Spleen (tissue), 11 donors: ENCODE measurements at regions not wholly inside any gene's neighbourhood (a gene's known extent, or its start where the extent isn't known, plus 50 kb on each side); places are given as distances from the start of the nearest gene placed in this dataset.
A peak's percentile ranks its signal among the peaks of the same experiment; 100 is the strongest.

Experiments
- DNase-seq: peaks from one replicate; pipeline ENCODE4 v3.0.0-alpha.2; 2020
- H3K27ac ChIP-seq, 8 donors: fragments of 200-600 bp; sonication (generic) in 7 of 8; 1 replicate in 4 of 8; 2 replicates in 4 of 8; pipeline versions ENCODE4 v1.5.0 to v1.8.0; 2016 to 2021; ENCODE audit warnings: inconsistent platforms in 4 of 8, mild to moderate bottlenecking in 4 of 8, moderate library complexity in 1 of 8
- H3K27me3 ChIP-seq, 7 donors: fragments of 200-600 bp; sonication (generic) in 6 of 7; replicated peaks in 1 of 7; 1 replicate in 4 of 7; 2 replicates in 3 of 7; pipeline versions ENCODE4 v1.5.0 to v1.8.0; 2016 to 2021; ENCODE audit warnings: inconsistent platforms in 3 of 7, mild to moderate bottlenecking in 1 of 7
- H3K36me3 ChIP-seq, 6 donors: fragments of 200-600 bp; sonication (generic) in 5 of 6; 1 replicate in 4 of 6; 2 replicates in 2 of 6; pipeline versions ENCODE4 v1.5.0 to v1.8.0; 2016 to 2021; ENCODE audit warnings: inconsistent platforms in 2 of 6
- H3K4me1 ChIP-seq, 6 donors: fragments of 200-600 bp; sonication (generic) in 5 of 6; 1 replicate in 3 of 6; 2 replicates in 3 of 6; pipeline versions ENCODE4 v1.5.0 to v1.8.0; 2016 to 2021; ENCODE audit warnings: inconsistent platforms in 3 of 6
- H3K4me3 ChIP-seq, 8 donors: fragments of 200-600 bp; sonication (generic) in 7 of 8; 1 replicate in 4 of 8; 2 replicates in 4 of 8; pipeline versions ENCODE4 v1.5.0 to v1.8.0; 2016 to 2021; ENCODE audit warnings: inconsistent platforms in 4 of 8, mild to moderate bottlenecking in 4 of 8, moderate library complexity in 2 of 8
- H3K9me3 ChIP-seq, 8 donors: fragments of 200-600 bp; sonication (generic) in 7 of 8; 1 replicate in 4 of 8; 2 replicates in 4 of 8; pipeline versions ENCODE4 v1.5.0 to v1.8.0; 2016 to 2021; ENCODE audit warnings: inconsistent platforms in 4 of 8
- POLR2A ChIP-seq, 3 donors: fragments of 450-650 bp; IDR thresholded peaks; one replicate each; pipeline ENCODE4 v1.5.1; 2017; ENCODE audit warnings: antibody characterized with exemption in 3 of 3, mild to moderate bottlenecking in 1 of 3
- POLR2AphosphoS5 ChIP-seq, 3 donors: sonication (generic); formaldehyde crosslinking; IDR thresholded peaks; one replicate each; pipeline ENCODE4 v1.5.1; 2017; ENCODE audit warnings: antibody characterized with exemption in 3 of 3
- WGBS, 5 donors: extraction: QIAGEN DNeasy Blood & Tissue Kit in 3 of 5; methylation state at CpG; one replicate each; pipeline versions ENCODE4 v1.1.5 to v1.1.7; 2013 to 2018; 5-methylcytosine and 5-hydroxymethylcytosine counted together
- intact Hi-C: fragments of 100-400 bp; cut with DNase I; formaldehyde crosslinking; loops from one replicate; pipeline ENCODE4 v1.15.0; 2023; ENCODE audit warnings: low total_unique reads
- TF ChIP-seq, protein P1 (sequence below), 11 experiments: fragments of 200-600 bp in 7 of 11; fragments of 450-650 bp in 4 of 11; sonication (generic) in 4 of 11; IDR thresholded peaks in 8 of 11; conservative IDR thresholded peaks in 3 of 11; 1 replicate in 7 of 11; 2 replicates in 4 of 11; pipeline versions ENCODE4 v1.4.0 to v1.8.0; 2016 to 2021; ENCODE audit warnings: antibody characterized with exemption in 11 of 11, inconsistent platforms in 4 of 11, mild to moderate bottlenecking in 1 of 11
- donor health status: healthy with polysubstance abuse.
- donor health status: DM: no; HTN: no; CAD: no; lungs with moderate emphysema.
- donor health status: DM: no; HTN: no; CAD: no.
- donor health status: Bipolar disorder and iron deficiency.
- donor health status: healthy.
- donor health status: DM: no; HTN: no; CAD: no.
- donor health status: DM: yes; HTN: yes; CAD: no.

DNA sequence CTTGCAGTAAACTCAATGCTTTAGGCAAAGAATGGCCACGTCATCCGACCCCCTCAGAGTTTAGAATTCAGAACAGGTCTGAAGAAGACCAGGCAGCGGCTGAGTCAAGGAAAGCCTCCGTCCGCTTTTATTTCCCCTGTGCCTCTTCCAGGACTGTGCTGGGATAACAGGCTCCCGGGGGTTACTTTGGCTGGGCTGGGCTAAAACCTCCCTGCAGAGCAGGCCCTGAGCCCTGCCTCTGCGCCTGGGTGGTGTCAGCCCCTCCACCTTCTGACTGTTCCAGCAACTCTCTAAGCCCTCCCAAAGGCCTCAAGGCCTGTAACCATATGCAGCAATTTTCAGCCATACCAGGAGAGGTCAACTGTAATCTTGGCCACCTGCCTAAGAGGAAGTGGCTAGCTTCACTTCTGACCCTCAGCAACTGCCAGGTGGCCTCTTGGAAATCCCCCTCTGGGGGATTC is 166.5 kb downstream of the RPIA start:
- TF ChIP-seq POLR2A (IDR thresholded peaks at IDR 0.05) = no peak
- peak; percentile 57 to 80 (median 76) for TF ChIP-seq POLR2AphosphoS5 (IDR thresholded peaks at IDR 0.05)
- TF ChIP-seq, protein P1, sequence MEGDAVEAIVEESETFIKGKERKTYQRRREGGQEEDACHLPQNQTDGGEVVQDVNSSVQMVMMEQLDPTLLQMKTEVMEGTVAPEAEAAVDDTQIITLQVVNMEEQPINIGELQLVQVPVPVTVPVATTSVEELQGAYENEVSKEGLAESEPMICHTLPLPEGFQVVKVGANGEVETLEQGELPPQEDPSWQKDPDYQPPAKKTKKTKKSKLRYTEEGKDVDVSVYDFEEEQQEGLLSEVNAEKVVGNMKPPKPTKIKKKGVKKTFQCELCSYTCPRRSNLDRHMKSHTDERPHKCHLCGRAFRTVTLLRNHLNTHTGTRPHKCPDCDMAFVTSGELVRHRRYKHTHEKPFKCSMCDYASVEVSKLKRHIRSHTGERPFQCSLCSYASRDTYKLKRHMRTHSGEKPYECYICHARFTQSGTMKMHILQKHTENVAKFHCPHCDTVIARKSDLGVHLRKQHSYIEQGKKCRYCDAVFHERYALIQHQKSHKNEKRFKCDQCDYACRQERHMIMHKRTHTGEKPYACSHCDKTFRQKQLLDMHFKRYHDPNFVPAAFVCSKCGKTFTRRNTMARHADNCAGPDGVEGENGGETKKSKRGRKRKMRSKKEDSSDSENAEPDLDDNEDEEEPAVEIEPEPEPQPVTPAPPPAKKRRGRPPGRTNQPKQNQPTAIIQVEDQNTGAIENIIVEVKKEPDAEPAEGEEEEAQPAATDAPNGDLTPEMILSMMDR (IDR thresholded peaks at IDR 0.05 in 8 of 11, conservative IDR thresholded peaks at IDR 0.05 in 3 of 11) = no peak
- Histone ChIP-seq H3K27ac (peak overlapping the region; percentile 70 to 86 (median 76)), H3K4me1 (peaks cover 5 to 26% (median 14%) of the 10 kb centered on the region in 6 donors), H3K9me3 (no peaks in the 10 kb centered on the region), H3K36me3 (no peaks in the 10 kb centered on the region), H3K4me3 (peak overlapping the region in 6 of 8 donors; percentile 4 to 65 (median 32)), H3K27me3 (no peaks in the 10 kb centered on the region)
- no peak for DNase-seq
- intact Hi-C loops = no loop called here
- WGBS, 5 donors = 47 to 62% (median 55%) methylated on average over 5 to 7 of the region's 7 CpGs

DNA sequence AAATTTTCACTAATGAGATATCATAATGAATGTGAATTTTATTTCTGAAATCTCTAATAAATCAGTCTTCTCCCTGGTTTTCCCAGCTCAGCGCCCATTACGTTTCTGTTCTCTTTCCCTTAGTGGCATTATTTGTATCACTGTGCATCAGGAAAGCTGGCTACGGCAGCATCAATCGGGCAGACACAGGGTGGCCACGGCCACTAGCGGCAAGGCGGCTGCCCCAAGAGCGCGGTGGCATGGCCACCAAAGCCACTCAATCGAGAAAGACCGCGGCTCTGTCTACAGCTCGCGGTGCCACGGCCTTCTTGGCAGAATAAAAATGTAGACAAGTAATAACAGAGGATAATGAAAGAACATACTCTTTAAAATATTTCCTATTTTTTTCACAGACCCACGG is 168.0 kb downstream of the RPIA start:
- TF ChIP-seq POLR2A (IDR thresholded peaks at IDR 0.05) = no peak
- TF ChIP-seq, protein P1 (IDR thresholded peaks at IDR 0.05 in 8 of 11, conservative IDR thresholded peaks at IDR 0.05 in 3 of 11) = no peak
- peak; percentile 73 to 77 (median 77) for TF ChIP-seq POLR2AphosphoS5 (IDR thresholded peaks at IDR 0.05)
- 83 to 89% (median 85%) methylated on average over 16 of the region's 16 CpGs for WGBS, 5 donors
- Histone ChIP-seq H3K4me1 (peaks cover 5 to 20% (median 12%) of the 10 kb centered on the region in 6 donors), H3K9me3 (no peaks in the 10 kb centered on the region), H3K27me3 (no peaks in the 10 kb centered on the region), H3K36me3 (no peaks in the 10 kb centered on the region), H3K27ac (peak overlapping the region; percentile 32 to 86 (median 76)), H3K4me3 (peak overlapping the region in 5 of 8 donors; percentile 10 to 65 (median 35))
- DNase-seq = no peak
- intact Hi-C loops = no loop called here

DNA sequence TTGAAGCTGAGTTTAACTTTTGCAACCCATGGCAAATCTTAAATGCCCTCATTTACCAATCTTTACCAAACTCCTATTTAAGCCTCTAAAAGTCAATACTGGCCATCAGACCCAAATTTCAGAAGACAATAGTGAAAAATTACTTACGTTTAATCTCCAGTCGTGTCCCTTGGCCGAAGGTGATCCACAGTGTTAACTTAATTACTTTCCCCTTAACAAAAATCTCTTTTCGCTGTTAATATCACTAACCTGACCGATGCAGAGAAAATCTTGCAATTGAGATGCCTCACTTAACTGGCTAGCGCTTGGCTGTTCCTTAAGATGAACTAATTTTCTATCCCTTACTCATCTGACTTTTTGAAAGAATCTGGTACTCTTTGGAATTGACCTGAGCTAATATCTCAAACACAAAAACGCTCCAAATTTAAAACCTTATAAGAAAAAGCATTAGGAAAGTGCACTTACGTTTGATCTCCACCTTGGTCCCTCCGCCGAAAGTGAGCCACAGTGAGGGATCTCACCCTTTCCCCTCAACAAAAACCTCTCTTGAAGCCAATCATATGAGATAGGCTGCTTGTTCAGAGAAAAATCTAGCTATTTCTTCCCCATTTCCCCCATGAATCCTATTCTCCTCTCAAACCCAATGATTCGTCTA is 169.1 kb downstream of the RPIA start:
- Histone ChIP-seq H3K4me3 (peak overlapping the region in 5 of 8 donors; percentile 10 to 65 (median 35)), H3K27ac (peak overlapping the region; percentile 32 to 86 (median 76)), H3K9me3 (no peaks in the 10 kb centered on the region), H3K27me3 (no peaks in the 10 kb centered on the region), H3K36me3 (no peaks in the 10 kb centered on the region), H3K4me1 (peaks cover 5 to 20% (median 14%) of the 10 kb centered on the region in 6 donors)
- WGBS, 5 donors = 85 to 88% (median 86%) methylated on average over 11 of the region's 11 CpGs
- no peak for DNase-seq
- TF ChIP-seq, protein P1 (IDR thresholded peaks at IDR 0.05 in 8 of 11, conservative IDR thresholded peaks at IDR 0.05 in 3 of 11) = no peak
- no peak for TF ChIP-seq POLR2A (IDR thresholded peaks at IDR 0.05)
- TF ChIP-seq POLR2AphosphoS5 (IDR thresholded peaks at IDR 0.05) = no peak
- intact Hi-C loops = no loop called here

DNA sequence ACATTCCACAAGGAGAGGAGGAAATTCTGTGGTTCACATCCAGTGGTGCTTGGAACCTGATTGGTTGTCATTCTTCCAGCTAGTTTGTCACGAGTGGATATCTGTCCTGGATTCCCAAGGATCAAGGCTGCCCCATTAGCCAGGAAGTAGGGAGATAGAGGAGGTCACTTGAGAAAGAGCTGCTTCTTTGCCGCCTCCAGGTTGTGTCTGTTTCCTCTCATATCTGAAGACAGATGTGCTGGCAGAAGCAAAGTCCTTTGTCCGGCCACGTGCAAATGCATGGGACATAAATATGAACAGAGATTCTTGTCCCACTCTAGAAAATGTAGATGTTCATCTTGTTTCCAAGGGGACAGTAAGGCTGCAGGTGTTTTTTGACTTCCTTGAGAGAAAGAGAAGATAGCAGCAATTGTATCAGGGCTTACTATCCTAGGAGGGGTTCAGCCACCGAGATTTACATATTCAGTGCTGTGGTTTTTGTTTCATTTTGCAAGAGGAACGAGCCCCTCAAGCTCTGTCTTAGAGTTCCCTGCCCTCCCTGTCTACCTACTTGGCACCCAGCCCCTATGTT is 174.4 kb downstream of the RPIA start:
- Histone ChIP-seq H3K36me3 (no peaks in the 10 kb centered on the region), H3K4me3 (peak overlapping the region in 7 of 8 donors; percentile 8 to 65 (median 24)), H3K27ac (peak overlapping the region in 7 of 8 donors; percentile 5 to 86 (median 60)), H3K9me3 (no peaks in the 10 kb centered on the region), H3K4me1 (peaks cover 0 to 11% (median 8%) of the 10 kb centered on the region in 6 donors), H3K27me3 (no peaks in the 10 kb centered on the region)
- DNase-seq = no peak
- 16 to 29% (median 21%) methylated on average over 6 of the region's 6 CpGs for WGBS, 5 donors
- intact Hi-C loops = no loop called here
- TF ChIP-seq, protein P1 (IDR thresholded peaks at IDR 0.05 in 8 of 11, conservative IDR thresholded peaks at IDR 0.05 in 3 of 11) = no peak
- TF ChIP-seq POLR2AphosphoS5 (IDR thresholded peaks at IDR 0.05) = peak in 1 of 3 donors; percentile 46
